NCI-H2107 treated with DMSO at 0.1 percent for 48 hours (cell line): ENCODE measurements at regions not wholly inside any gene's neighbourhood (a gene's known extent, or its start where the extent isn't known, plus 50 kb on each side); places are given as distances from the start of the nearest gene placed in this dataset.

Experiments used
- DNase-seq: peaks from one replicate; lab custom pipeline; 2025; ENCODE audit not compliant: unreplicated experiment; lab: John Stamatoyannopoulos, UW

DNA sequence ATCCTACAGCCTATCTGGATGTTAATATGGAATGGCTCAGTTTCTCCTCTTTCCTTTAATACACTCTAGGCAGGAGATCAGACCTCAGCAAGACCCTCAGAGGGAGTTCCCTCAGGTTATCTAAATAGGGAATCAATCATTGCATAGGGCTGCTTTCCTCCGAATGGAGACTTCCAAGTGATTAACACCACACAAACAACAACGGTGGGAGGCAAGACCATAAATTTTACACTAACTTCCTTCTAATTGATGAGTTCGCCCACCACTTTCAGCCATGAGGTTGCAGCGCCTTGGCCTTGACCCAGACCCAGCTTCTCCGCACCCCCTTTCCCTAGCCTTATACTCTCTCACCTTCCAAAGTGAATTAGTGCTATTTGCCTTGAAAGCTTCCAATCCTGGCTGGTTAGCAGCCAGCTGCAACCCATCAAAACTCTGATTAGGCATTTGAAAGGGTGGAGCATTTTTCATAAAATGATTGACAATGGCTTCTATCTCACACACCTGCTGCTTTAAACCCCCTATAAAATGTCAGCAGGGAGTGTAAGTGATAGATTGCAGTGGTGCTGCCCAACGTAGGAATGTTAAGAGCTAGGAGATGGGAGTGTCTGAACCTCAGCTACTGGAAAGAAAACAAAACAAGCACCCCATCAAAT is 534.9 kb upstream of the USP24 start:
- no peak for DNase-seq

DNA sequence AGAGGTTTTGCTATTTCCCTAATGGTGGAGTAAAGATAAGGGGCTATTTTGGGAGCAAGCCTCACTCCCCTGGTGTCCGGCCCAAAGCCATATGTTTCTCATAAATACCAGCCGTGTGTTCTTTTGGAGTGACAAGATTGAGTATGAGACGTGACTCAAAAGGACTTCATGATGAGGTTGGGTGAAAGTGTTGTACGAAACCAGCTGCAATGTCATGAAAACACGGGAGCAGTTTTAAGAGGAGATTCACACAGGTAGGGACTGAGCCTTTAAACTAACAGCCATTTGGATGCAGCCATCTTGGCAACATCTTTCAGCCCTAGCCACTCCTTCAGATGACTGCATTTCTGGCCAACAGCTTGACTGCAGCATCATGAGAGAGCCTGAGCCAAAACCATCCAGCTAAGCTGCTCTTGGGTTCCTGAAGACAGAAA is 532.3 kb upstream of the USP24 start:
- no peak for DNase-seq

DNA sequence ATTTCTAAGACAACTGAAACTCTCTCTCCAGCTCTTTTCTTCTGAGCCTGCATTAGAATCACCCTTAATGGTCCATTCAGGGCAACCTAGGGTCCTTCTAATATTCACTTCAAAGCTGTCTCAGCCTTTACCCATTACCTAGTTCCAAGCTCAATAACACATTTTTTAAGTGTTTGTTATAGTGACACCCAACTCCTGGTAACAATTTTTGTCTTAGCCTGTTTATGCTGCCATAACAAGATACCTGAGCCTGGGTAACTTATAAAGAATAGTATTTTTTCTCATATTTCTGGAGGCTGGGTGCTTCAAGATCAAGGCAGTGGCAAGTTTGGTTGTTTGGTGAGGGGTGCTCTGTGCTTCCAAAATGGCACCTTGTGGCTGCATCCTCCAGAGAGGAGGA is 531.5 kb upstream of the USP24 start:
- no peak for DNase-seq

DNA sequence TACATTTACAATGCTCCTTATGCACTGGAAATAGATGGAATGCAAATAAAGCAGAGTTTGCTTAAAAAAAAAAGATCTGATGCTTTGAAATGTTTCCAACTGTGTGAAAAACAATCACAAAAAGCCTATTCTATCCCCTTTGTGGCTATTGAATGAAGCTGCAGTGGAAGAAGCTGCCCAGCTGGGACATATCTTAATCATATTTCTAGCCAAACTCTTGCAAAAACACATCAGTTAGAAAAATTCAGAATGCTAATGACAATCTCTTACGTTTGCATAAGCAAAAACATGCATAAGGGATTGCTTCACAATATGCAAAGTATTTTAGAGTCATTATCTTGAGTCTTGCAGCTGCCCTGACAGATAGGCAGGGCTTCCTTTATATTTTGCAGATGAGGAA is 526.4 kb upstream of the USP24 start:
- no peak for DNase-seq

DNA sequence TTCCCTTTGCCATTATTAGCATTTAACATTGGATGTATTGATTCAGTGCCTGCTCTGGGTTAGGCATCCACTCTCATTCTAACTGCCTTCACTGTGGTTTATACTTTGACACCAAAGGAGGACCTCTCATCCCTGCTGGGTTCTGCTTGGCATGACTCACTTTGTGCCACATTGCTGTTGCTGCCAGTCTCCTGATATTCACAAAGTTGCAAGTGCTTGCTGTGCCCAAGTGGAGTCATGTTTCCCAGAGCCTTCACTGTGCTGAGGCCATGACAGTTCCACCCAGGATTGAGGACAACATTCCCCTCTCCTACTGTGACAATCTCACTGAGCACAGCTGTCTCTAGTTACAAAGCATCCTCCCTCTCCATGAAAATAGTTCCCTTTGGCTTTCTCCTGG is 519.9 kb upstream of the USP24 start:
- DNase-seq: peak; percentile 67

DNA sequence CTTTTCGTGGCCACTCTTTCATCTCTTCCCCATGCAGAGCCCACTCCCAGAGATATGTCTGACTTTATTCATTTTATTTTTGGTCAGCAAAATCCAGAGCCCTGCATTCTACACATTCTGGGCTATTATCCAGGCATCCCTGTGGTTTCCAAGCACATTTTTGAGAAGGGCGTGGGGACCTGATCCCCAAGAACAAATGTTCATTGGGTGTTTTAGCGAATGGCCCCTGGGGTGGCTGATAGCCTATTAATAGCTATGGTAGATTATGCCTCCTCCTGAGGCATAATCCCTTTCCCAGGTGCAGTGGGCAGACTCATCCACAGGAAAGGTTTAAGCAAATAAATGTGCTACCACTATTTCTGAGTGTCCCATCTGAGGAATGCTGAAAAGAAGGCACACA is 511.8 kb upstream of the USP24 start:
- no peak for DNase-seq

DNA sequence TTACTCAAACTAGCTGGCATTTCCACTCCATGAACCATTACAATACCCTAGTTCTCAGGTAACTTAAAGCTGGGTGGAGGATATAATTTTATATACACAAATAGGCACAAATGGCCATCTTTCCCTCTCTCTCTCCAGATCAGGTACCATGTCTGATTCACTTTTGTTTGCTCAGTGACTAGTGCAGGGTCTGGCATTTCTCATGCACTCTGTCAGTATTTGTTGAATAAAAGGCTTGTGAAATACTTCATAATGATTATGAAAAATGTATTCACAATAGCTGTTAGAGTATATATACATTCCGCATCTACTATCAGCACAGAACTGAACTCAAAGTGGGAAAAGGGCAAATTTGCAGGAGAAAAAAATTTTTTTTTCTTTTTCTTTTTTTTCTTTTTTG is 510.2 kb upstream of the USP24 start:
- DNase-seq: no peak

DNA sequence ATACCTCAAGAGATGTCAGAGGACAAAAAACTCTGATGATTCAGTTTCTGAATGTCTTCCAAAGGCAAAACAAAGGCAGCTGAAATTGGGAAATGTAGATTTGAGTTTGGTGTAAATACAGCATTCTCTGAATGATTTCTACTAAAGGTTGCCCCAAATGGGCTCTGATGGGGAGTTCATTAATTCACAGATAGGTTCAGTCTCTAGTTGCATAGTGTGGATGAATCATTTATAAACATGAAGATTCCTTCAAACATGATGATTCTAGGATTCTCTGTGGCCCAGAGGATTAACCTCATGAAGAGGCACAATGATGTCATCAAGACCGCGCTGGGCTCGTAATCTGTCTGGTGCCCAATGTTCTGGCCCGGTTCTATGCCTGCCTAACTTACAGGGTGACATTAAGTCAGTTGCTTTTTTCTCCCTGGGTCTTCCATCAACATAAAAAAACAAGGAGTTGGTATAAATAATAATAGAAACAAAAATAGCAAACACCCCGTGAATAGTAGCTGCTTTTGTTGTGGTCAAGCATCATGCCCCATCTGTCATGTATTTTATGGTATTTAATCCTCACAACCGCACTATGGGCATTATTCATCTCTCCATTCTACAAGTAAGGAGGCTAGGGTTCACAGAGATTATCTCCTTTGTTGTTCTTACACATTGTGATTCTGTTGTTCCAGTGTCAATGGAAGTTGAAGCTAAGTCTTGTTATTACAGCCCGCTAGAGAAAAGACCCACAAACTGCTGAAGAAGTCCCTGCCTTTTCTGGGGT is 509.6 kb upstream of the USP24 start:
- no peak for DNase-seq

DNA sequence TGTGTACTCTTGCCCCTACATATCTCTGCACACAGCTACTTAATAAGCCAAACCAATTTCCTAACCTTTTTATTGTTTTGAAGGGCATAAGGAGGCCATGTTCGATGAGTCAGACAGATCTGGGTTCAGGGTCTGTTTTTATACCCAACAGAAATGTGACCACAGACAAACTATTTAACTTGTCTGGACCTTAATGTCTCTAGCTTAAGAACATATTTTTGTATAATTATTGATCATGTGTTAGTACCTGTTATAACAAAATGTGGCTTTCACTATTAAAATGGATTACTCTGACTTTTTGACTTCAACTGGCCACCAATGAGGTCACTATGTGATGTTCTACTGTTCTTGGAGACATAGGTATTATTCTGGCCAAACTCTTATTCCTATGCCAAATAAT is 507.8 kb upstream of the USP24 start:
- no peak for DNase-seq

DNA sequence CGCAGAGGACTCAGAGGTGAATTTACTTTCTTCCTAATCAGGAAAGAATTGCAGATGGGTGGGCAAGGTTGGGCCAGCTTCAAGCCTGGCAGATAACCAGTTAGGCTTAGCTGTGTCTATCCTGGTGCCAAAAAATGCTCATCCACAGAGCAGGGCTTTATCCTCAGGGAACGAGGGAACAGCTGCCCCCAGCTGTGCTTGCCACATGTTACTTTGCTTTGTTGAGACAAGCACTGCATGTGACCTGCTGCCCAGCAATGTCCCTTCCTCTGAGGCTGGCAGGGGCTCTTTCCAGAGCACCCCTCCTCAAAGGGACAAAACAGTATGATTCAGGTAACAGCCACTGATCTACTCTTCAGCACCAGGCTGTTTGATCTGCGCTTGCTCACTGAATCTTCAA is 505.1 kb upstream of the USP24 start:
- no peak for DNase-seq

DNA sequence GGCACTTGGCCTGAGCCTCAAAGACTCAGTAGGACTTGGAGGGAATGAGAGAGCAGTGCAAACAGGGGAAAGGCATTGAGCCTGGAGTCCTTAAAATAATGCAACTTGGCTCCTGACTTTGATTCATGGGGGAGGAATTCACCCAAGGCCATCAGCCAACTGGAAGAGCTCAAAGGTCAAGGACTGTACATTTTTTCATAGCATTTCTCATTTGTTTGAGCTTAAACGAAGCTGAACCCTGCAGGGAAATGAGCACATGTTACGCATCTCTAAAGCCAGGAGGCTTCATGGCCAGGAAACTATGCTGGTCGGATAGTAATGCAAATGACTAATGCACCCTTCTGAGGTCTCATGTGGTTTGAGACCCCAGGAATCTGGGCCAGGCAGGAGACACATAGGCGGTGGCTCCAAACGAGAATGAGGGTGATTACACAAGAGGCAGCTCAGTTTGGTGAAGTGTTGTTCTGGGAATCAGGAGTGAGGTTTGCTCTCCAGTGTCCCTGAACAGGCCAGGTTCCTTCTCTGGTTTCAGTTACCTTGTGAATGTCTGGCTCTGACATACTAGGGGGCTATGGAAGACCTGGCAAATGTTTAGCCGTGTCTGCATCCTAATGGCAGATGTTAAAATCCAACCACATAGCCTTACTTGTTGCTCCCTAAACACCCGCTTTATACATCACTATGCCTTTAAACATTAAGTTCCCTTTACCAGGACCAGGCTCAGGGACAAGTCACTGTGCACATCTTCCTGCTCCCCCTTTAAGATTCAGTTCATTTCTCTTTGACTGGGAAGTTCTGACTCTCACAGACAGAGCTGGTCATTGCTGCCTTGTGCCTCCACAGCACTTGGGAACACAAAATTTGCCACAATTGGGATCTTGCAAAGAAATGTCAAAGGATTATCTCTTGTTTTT is 503.9 kb upstream of the USP24 start:
- peak; percentile 23 for DNase-seq

DNA sequence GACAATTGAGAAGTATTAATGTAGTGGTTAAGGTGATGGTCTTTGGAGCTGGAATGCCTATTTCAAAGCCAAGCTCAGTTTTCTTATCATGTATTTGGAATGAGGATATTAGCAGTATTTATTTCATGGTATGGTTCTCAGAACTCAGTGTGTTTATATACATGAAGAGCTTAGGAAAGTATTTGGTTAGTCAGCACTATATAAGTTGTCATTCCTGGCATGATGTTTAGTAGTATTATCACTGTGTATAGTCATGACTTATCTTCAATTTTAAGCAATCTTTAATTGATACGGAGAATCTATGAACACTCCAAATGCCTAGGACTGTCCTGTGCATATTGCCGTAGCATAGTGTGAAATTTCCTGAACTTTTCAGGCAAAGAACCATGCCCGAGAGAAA is 501.9 kb upstream of the USP24 start:
- DNase-seq: no peak

DNA sequence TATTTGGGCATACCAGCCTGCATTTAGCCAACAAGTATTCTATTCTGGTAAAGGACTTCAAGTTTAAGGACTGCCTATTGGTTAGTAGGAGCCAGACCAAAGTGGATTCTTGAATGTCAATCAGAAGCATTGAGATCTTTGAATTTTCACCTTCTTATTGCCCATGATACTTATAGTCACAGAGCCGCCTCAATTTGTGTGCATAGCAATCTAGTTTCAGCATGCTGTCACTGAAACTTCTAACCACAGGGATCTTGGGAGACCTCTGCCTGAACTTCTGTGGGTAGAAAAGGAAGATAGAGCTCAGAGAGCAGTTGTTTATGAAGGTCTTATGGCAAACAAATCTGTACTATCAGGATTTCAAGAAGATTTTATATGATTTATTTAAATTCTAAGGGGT is 501.4 kb upstream of the USP24 start:
- DNase-seq: no peak

DNA sequence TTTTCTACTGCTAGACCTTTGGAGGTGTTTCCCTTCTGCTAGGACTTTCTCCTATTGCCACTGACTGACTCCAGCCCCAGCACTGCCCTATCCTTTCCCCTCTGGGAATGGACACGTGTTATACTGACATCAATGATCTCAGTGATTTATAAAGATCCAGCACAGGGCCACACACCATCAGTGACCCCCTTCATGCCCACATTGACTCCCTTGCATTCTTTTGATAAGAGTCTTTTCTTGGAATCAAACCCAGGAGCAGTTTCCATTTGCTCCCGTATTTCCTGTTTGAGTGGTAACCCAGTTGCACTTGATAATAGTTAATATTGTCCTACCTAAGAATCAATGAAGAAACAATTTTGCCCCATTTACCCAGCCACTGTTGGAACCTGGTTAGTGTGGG is 501.0 kb upstream of the USP24 start:
- no peak for DNase-seq

DNA sequence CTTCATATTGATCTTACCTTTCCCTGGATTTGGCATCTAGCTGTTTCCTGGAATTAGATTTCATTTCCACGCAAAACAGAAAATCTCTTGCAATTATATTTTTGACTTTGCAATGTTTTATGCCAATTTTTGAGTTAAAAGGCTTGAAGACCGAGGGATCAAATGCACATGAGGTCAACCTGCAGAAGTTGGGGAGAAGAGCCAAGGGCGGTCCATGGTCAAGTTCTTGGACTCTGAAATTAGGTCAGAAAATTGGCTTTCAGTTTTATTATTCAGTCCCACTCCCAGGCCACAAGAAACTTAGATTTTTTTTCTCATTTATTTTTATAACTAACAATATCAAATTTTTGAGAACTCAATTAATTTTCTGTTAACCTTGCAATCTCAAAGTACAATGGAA is 499.1 kb upstream of the USP24 start:
- DNase-seq: no peak

DNA sequence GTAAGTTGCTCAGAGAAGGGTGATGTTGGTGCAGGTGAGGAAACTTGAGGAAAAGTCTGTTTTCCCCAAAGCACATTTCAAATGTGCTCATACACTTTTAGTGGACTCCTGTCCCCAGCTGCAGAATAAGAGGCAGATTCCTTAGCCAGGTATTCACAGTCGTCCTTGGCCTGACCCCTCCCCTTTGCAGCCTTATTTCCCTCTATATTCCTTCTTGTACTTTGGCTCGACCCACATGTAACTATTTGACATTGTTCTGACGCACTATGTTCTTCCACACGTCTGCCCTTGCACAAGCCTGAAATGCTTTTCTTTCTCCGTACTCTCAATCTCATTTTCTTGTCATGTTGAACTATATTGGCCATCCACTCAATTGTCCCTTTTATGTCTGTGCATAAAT is 498.4 kb upstream of the USP24 start:
- DNase-seq: no peak

DNA sequence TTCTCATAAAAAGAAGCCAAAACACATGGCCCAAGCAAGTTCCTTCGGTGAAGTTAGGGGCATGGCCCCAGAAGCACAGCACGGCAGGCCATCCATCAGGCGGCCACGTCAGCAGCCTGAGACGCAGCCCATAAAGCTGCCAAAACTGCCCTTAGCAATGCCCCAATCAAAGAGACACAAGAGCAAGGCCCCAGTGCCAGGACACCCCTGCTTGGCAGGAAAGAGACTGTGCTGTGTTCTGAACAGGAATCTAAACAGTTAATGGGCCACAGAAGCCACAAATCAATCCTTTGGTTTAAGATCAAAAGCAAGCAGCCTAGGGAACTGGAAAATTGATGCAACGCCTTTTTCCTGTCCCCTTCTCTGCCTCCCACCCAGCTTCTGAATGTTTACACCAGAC is 497.0 kb upstream of the USP24 start:
- no peak for DNase-seq

DNA sequence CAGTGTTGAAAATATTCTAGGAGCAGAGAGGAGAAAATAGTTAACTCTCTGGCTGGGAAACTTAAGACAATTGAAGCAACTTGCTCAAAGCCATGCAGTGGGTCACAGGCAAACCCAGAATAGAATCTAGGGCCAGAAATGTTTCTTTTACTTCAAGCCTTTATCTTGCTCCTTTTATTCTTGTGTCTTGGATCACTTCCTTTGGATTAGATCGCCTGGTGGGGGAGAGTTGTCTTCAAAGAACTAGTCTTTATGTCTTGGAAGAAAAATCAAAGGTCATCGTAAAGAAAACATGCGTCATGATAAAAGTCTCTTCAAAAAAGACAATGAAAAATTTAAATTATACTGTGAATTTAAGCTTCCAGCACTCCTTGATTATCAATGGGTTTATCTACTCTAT is 493.6 kb upstream of the USP24 start:
- no peak for DNase-seq

DNA sequence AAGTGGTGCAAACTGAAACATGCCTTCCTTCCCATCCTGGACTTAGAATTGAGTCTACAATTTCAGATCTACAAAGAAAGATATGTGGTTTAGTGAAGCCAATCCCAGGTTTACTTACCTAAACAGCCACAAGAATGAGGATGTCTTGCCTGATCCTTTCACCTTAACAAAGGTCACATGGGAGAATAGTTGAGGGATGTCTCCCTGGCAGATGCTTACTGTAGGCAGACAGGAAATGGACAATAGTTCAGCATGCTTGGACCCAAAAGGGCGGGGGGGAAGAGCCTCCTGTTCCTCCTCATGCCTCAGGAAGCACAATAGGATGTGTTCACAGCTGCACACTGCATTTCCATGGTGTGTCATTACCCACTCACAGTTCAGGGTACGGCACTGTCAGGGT is 492.7 kb upstream of the USP24 start:
- DNase-seq: no peak

DNA sequence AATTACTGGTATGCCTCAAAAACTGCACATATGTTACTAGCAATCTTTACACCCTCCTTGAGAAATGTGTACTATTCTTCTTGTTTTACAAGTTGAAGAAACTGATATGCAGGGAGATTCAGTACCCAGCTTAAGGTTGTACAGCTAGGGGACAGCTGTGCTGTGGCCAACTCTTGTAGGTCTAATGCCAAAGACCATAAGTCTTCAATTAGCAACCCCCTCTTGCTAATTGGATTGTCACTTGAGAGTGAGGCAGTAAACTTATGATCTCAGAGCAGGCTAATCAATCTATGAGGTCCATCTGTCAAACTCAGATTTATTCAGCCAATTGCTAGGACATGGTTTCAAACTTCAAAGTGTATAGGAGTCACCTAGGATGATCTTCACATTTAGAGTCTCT is 492.0 kb upstream of the USP24 start:
- no peak for DNase-seq

DNA sequence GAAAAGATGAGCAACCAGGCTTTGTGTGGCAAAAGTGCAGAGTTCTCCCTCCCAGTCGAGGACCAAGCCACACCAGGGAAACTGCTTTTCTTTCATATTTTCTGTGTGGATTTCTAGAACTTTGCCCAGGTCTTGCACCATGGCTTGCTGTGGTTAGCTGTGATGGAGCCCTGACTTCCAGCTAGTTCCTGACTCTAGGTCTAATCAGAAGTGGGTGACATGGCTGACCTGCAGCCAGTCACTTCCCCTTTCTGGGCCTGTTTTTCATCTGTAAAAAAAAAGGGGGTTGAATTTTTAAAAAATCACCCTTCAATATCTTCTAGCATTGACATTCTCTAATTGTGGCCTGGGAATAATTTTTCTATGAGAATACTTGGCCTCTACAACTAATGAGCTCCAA is 491.2 kb upstream of the USP24 start:
- DNase-seq: no peak
